Keratinocyte (primary cell): ENCODE measurements at regions not wholly inside any gene's neighbourhood (a gene's known extent, or its start where the extent isn't known, plus 50 kb on each side); places are given as distances from the start of the nearest gene placed in this dataset.
A peak's percentile ranks its signal among the peaks of the same experiment; 100 is the strongest.

Experiments
- DNase-seq: peaks from one replicate; pipeline ENCODE4 v3.0.0-alpha.2; 2011; ENCODE audit warnings: low read depth, missing footprints, low spot score
- FAIRE-seq: peaks from 2 replicates; lab custom pipeline; 2011; peaks lifted over from hg19 to GRCh38; lab: Jason Lieb, UNC
- H2AFZ ChIP-seq: 2 replicates; pipeline ENCODE4 v1.6.0; 2012; ENCODE audit warnings: low read length, control low read depth, inconsistent platforms; ENCODE audit not compliant: control insufficient read depth
- H3K27ac ChIP-seq: 2 replicates; pipeline ENCODE4 v1.5.1; 2011; ENCODE audit warnings: low read length; ENCODE audit not compliant: control insufficient read depth, insufficient read depth
- H3K27me3 ChIP-seq: 3 replicates; pipeline ENCODE4 v1.6.0; 2011; ENCODE audit warnings: low read length; ENCODE audit not compliant: control insufficient read depth, insufficient read depth; ENCODE audit errors: extremely low read depth
- H3K36me3 ChIP-seq, 2 experiments: 2 replicates in 1 of 2; 3 replicates in 1 of 2; pipeline ENCODE4 v1.5.1; 2011; ENCODE audit warnings: low read length in 2 of 2, mild to moderate bottlenecking in 1 of 2; ENCODE audit not compliant: control insufficient read depth in 2 of 2, insufficient read depth in 2 of 2; ENCODE audit errors: extremely low read depth in 1 of 2
- H3K4me1 ChIP-seq: 3 replicates; pipeline ENCODE4 v1.5.1; 2011; ENCODE audit warnings: low read length; ENCODE audit not compliant: control insufficient read depth, insufficient read depth; ENCODE audit errors: extremely low read depth
- H3K4me2 ChIP-seq: 3 replicates; pipeline ENCODE4 v1.6.0; 2011; ENCODE audit warnings: low read depth, low read length; ENCODE audit not compliant: control insufficient read depth, insufficient read depth; ENCODE audit errors: extremely low read depth
- H3K4me3 ChIP-seq, 3 experiments: fragments of 200-600 bp in 1 of 3; sonication (generic) in 1 of 3; 2 replicates in 2 of 3; 3 replicates in 1 of 3; pipeline ENCODE4 v1.5.1; 2011 to 2016; ENCODE audit warnings: low read length in 3 of 3, mild to moderate bottlenecking in 3 of 3, control low read depth in 2 of 3, inconsistent platforms in 1 of 3, low read depth in 1 of 3, mixed read lengths in 1 of 3, mixed run types in 1 of 3, moderate library complexity in 1 of 3; ENCODE audit not compliant: control insufficient read depth in 2 of 3, insufficient read depth in 2 of 3; ENCODE audit errors: extremely low read depth in 1 of 3
- H3K79me2 ChIP-seq: 2 replicates; pipeline ENCODE4 v1.6.0; 2012; ENCODE audit warnings: low read length; ENCODE audit not compliant: control insufficient read depth, insufficient read depth
- H3K9ac ChIP-seq: 3 replicates; pipeline ENCODE4 v1.6.0; 2011; ENCODE audit warnings: low read length; ENCODE audit not compliant: control insufficient read depth, insufficient read depth; ENCODE audit errors: extremely low read depth
- H3K9me1 ChIP-seq: 3 replicates; pipeline ENCODE4 v1.6.0; 2011; ENCODE audit warnings: low read length; ENCODE audit not compliant: control insufficient read depth, insufficient read depth; ENCODE audit errors: extremely low read depth
- H3K9me3 ChIP-seq: 2 replicates; pipeline ENCODE4 v1.5.1; 2012; ENCODE audit warnings: low read depth, low read length; ENCODE audit not compliant: control insufficient read depth
- H4K20me1 ChIP-seq: 3 replicates; pipeline ENCODE4 v1.6.0; 2011; ENCODE audit warnings: low read length; ENCODE audit not compliant: control insufficient read depth, insufficient read depth; ENCODE audit errors: extremely low read depth
- EZH2 ChIP-seq: IDR thresholded peaks from one replicate; pipeline ENCODE4 v1.6.1; 2012; ENCODE audit warnings: inconsistent platforms, mild to moderate bottlenecking, low read length, moderate library complexity
- dilution Hi-C: fragments of 300-500 bp; cut with MboI; formaldehyde crosslinking; loops from one replicate; pipeline ENCODE4 v1.7.0; 2020; ENCODE audit warnings: low sequenced_read_pairs; ENCODE audit not compliant: extremely low pct_ligation_motif_present
- TF ChIP-seq, protein P1 (sequence below), 3 experiments: IDR thresholded peaks in 1 of 3; conservative IDR thresholded peaks in 1 of 3; optimal IDR thresholded peaks in 1 of 3; 2 replicates in 2 of 3; 3 replicates in 1 of 3; pipeline versions ENCODE3 to v1.5.1; 2011; ENCODE audit warnings: low read length in 3 of 3, mild to moderate bottlenecking in 3 of 3, moderate library complexity in 2 of 3, control low read depth in 1 of 3, inconsistent platforms in 1 of 3; ENCODE audit not compliant: insufficient read depth in 2 of 3; ENCODE audit errors: extremely low read depth in 1 of 3

DNA sequence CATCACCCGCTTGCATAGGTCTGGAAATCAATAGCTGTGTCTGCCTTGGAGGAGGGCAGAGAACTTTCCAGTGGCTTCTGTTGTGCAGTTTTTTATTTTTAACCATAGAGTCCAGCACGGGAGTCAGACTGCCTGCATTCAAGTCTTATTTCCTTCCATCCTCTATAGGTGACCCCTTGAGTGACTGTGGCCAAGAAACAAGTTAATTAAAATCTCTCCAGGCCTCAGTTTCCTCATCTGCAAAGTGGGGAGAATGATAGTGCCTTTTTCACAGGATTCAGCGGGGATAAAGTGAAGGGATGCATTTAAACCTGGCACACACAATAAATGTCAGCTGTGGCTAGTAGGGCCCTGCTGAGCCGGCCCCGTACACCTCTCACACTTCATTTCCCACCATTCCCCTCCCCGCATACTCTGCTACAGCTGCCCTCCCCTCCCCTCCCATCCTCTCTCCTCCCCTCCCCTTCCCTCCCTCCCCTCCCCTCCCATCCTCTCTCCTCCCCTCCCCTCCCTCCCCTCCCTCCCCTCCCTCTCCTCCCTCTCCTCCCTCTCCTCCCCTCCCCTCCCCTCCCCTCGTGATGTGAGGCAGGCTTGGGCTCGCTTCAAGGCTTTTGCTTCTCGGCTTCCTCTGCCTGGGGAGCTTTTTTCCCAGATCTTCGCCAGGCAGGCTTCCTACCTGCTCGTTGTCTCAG lies 150.5 kb downstream of the TFAP2C start:
- H2AFZ ChIP-seq, result peak overlapping the region; percentile 75
- peaks cover 18% of the 10 kb centered on the region for H3K4me1 ChIP-seq
- dilution Hi-C loops, result no loop called here

GRCh38 chr20:56780266-56780665 lies 151.2 kb downstream of the TFAP2C start:
- peak overlapping the region; percentile 75 for H3K4me2 ChIP-seq
- no peaks in the 10 kb centered on the region for H3K36me3 ChIP-seq
- no peaks in the 10 kb centered on the region for H4K20me1 ChIP-seq
- no peaks in the 10 kb centered on the region for H3K9me1 ChIP-seq
- DNase-seq (no peak), FAIRE-seq (peak; percentile 34)
- peaks cover 18% of the 10 kb centered on the region for H3K4me1 ChIP-seq
- H3K4me3 ChIP-seq, result no peak overlapping the region
- dilution Hi-C loops, result no loop called here
- TF ChIP-seq, protein P1, sequence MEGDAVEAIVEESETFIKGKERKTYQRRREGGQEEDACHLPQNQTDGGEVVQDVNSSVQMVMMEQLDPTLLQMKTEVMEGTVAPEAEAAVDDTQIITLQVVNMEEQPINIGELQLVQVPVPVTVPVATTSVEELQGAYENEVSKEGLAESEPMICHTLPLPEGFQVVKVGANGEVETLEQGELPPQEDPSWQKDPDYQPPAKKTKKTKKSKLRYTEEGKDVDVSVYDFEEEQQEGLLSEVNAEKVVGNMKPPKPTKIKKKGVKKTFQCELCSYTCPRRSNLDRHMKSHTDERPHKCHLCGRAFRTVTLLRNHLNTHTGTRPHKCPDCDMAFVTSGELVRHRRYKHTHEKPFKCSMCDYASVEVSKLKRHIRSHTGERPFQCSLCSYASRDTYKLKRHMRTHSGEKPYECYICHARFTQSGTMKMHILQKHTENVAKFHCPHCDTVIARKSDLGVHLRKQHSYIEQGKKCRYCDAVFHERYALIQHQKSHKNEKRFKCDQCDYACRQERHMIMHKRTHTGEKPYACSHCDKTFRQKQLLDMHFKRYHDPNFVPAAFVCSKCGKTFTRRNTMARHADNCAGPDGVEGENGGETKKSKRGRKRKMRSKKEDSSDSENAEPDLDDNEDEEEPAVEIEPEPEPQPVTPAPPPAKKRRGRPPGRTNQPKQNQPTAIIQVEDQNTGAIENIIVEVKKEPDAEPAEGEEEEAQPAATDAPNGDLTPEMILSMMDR (optimal IDR thresholded peaks at IDR 0.05 in 1 of 3, IDR thresholded peaks at IDR 0.05 in 1 of 3, conservative IDR thresholded peaks at IDR 0.05 in 1 of 3; ENCODE audit: extremely low read depth in 1 of 3, insufficient read depth in 2 of 3, low read length in 3 of 3), result no peak
- TF ChIP-seq EZH2, result no peak
- peak overlapping the region; percentile 52 for H2AFZ ChIP-seq
- H3K27me3 ChIP-seq, result no peaks in the 10 kb centered on the region
- no peaks in the 10 kb centered on the region for H3K9me3 ChIP-seq
- H3K79me2 ChIP-seq, result no peaks in the 10 kb centered on the region
- peak overlapping the region; percentile 61 for H3K9ac ChIP-seq
- peak overlapping the region; percentile 58 for H3K27ac ChIP-seq

More for the DNA sequence above, 150.5 kb downstream of the TFAP2C start:
- no peaks in the 10 kb centered on the region for H4K20me1 ChIP-seq
- H3K9me3 ChIP-seq, result no peaks in the 10 kb centered on the region
- no peak for FAIRE-seq
- no peaks in the 10 kb centered on the region for H3K36me3 ChIP-seq
- TF ChIP-seq, protein P1 (optimal IDR thresholded peaks at IDR 0.05 in 1 of 3, IDR thresholded peaks at IDR 0.05 in 1 of 3, conservative IDR thresholded peaks at IDR 0.05 in 1 of 3; ENCODE audit: extremely low read depth in 1 of 3, insufficient read depth in 2 of 3, low read length in 3 of 3), result no peak
- no peak for TF ChIP-seq EZH2
- peak overlapping the region; percentile 75 for H3K4me2 ChIP-seq
- H3K27me3 ChIP-seq, result no peaks in the 10 kb centered on the region
- H3K9ac ChIP-seq, result peak overlapping the region; percentile 61
- no peak overlapping the region for H3K4me3 ChIP-seq
- no peaks in the 10 kb centered on the region for H3K9me1 ChIP-seq
- peak overlapping the region; percentile 58 for H3K27ac ChIP-seq
- H3K79me2 ChIP-seq, result no peaks in the 10 kb centered on the region
- no peak for DNase-seq
